ENCODE measurements at regions not wholly inside any gene's neighbourhood (a gene's known extent, or its start where the extent isn't known, plus 50 kb on each side); places are given as distances from the start of the nearest gene placed in this dataset.
"Not testable (repeated sequence)": the region's sequence is repeated elsewhere in the genome, so short reads cannot be mapped to it uniquely, and the experiment has no call there.

- no peak for DNase-seq (ENCODE audit: extremely low spot score)
- TF ChIP-seq, protein P1, sequence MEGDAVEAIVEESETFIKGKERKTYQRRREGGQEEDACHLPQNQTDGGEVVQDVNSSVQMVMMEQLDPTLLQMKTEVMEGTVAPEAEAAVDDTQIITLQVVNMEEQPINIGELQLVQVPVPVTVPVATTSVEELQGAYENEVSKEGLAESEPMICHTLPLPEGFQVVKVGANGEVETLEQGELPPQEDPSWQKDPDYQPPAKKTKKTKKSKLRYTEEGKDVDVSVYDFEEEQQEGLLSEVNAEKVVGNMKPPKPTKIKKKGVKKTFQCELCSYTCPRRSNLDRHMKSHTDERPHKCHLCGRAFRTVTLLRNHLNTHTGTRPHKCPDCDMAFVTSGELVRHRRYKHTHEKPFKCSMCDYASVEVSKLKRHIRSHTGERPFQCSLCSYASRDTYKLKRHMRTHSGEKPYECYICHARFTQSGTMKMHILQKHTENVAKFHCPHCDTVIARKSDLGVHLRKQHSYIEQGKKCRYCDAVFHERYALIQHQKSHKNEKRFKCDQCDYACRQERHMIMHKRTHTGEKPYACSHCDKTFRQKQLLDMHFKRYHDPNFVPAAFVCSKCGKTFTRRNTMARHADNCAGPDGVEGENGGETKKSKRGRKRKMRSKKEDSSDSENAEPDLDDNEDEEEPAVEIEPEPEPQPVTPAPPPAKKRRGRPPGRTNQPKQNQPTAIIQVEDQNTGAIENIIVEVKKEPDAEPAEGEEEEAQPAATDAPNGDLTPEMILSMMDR (IDR thresholded peaks at IDR 0.05; ENCODE audit: control extremely low read depth, extremely low read depth, low read depth, missing control alignments), result no peak
- POLR2A ChIA-PET, result no interaction called here
- CTCF ChIA-PET, result no interaction called here
Measured at GRCh38 chr1:87985071-87985470, 656.4 kb downstream of the LMO4 start.

DNA sequence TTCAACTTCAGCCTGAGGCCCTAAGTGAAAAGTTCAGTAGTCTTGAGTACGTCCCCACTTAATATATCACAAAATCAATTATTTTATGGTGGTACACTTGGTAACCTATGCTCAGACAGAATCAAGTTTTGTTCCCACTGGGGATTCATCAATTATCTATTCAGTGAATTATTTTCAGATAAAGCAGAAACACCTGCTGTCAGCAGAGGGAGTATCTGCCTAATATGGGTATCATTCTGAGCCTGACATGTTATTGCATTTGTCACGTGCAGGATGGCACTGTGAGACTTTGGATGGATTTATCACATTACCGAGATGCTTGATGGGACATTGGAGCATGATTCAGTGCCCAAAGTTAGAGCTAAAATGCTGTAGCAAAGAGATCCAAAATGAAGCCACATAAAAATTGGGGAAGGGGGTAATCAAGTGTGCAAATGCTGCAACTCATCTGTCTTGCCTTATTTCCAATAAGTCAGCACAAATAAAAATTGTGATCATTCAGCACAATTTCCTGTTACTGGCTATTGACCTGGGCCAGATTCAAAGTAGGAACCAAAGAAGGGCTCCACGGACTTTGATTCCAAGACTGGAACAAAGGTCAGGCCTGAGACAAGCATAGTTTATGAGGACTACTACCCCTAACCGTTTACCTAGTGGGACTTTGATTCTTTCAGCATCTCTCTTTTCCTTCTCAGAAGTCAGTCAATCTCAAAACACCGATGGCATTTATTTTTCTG lies 657.6 kb downstream of the LMO4 start:
- ChIA-PET CTCF (interaction anchor here (1.0 to 1.4 kb wide), 2 partner anchors 22 to 32 kb away, joined by 3 read pairs; no protein-coding TSS in a partner anchor), POLR2A (no interaction called here)
- DNase-seq (ENCODE audit: extremely low spot score), result no peak
- TF ChIP-seq, protein P1 (IDR thresholded peaks at IDR 0.05; ENCODE audit: control extremely low read depth, extremely low read depth, low read depth, missing control alignments), result no peak

- ChIA-PET CTCF (interaction anchor here (1.0 to 1.5 kb wide), 5 partner anchors 11 to 73 kb away, joined by 3 to 5 read pairs (median 3); no protein-coding TSS in a partner anchor), POLR2A (no interaction called here)
- DNase-seq (ENCODE audit: extremely low spot score), result no peak
- TF ChIP-seq, protein P1 (IDR thresholded peaks at IDR 0.05; ENCODE audit: control extremely low read depth, extremely low read depth, low read depth, missing control alignments), result no peak
Measured at GRCh38 chr1:87989346-87989745, 660.7 kb downstream of the LMO4 start.

- DNase-seq (ENCODE audit: extremely low spot score); POLR2A ChIA-PET: not testable (repeated sequence)
- CTCF ChIA-PET, result interaction anchor here (1.4 to 1.7 kb wide), 2 partner anchors 10 to 700 kb away, joined by 3 to 4 read pairs; no protein-coding TSS in a partner anchor
Measured at GRCh38 chr1:87992536-87992935, 663.9 kb downstream of the LMO4 start.

- CTCF ChIA-PET, result interaction anchor here (1.4 to 1.7 kb wide), 2 partner anchors 10 to 701 kb away, joined by 3 to 4 read pairs; no protein-coding TSS in a partner anchor
- POLR2A ChIA-PET, result no interaction called here
- TF ChIP-seq, protein P1 (IDR thresholded peaks at IDR 0.05; ENCODE audit: control extremely low read depth, extremely low read depth, low read depth, missing control alignments), result no peak
- no peak for DNase-seq (ENCODE audit: extremely low spot score)
Measured at GRCh38 chr1:87993051-87993450, 664.4 kb downstream of the LMO4 start.

GRCh38 chr1:87999852-88000251 lies 671.2 kb downstream of the LMO4 start:
- ChIA-PET CTCF (interaction anchor here (0.8 to 2.2 kb wide), 5 partner anchors 11 to 47 kb away, joined by 3 to 7 read pairs (median 3); no protein-coding TSS in a partner anchor), POLR2A (no interaction called here)
- TF ChIP-seq, protein P1 (IDR thresholded peaks at IDR 0.05; ENCODE audit: control extremely low read depth, extremely low read depth, low read depth, missing control alignments), result no peak
- DNase-seq (ENCODE audit: extremely low spot score), result no peak

- CTCF ChIA-PET, result interaction anchor here (2.2 kb wide), 1 partner anchor 20 kb away, joined by 6 read pairs; no protein-coding TSS in a partner anchor
- no peak for DNase-seq (ENCODE audit: extremely low spot score)
- TF ChIP-seq, protein P1 (IDR thresholded peaks at IDR 0.05; ENCODE audit: control extremely low read depth, extremely low read depth, low read depth, missing control alignments), result no peak
- POLR2A ChIA-PET, result no interaction called here
Measured at GRCh38 chr1:88001460-88001859, 672.8 kb downstream of the LMO4 start.

Data from GM10248 (cell line).